ENCODE measurements at regions not wholly inside any gene's neighbourhood (a gene's known extent, or its start where the extent isn't known, plus 50 kb on each side); places are given as distances from the start of the nearest gene placed in this dataset.

DNA sequence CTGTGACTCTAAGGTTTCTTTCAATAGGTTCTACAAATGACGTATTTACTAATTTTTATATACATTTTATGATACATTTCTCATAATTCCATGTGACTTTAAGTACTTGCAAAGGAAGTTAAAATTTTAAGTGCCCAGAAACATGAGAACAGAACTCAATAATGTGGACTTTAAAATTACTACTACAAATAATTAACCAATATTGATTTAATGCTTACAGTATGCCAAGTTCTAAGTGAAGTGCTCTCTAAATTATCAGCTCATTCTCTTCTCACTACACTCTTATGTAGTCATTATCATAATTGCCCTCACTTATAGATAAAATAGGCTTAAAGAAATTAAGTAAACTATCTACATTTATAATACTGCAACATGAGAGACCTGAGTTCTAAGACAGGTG lies 1690.7 kb upstream of the CDH9 start:
- H3K27ac ChIP-seq (ENCODE audit: insufficient read length, low read depth, low read length), result no peak overlapping the region
- H4K5ac ChIP-seq (ENCODE audit: insufficient read length, low read depth, low read length), result no peak overlapping the region
- no peak overlapping the region for H2BK15ac ChIP-seq (ENCODE audit: low read depth, low read length)
- H3K23me2 ChIP-seq (ENCODE audit: insufficient read length, low read depth, low read length, poor library complexity, severe bottlenecking), result no peaks in the 10 kb centered on the region
- Mint-ChIP-seq H3K4me3 (no peak overlapping the region), H3K9me3 (no peaks in the 10 kb centered on the region), H3K4me1 (no peaks in the 10 kb centered on the region; a peak in 1 of 4 replicates), H3K36me3 (ENCODE audit: insufficient read depth in 1 of 3, low read depth in 3 of 3) (no peaks in the 10 kb centered on the region), H3K27ac (no peak overlapping the region), H3K27me3 (ENCODE audit: low read depth) (no peaks in the 10 kb centered on the region)
- no peak overlapping the region for H3K14ac ChIP-seq (ENCODE audit: insufficient read depth, low read length)
- no peaks in the 10 kb centered on the region for H4K20me1 ChIP-seq (ENCODE audit: control insufficient read depth, insufficient read depth, insufficient read length)
- H4K91ac ChIP-seq (ENCODE audit: insufficient read length, low read depth, low read length), result no peak overlapping the region
- H3K79me2 ChIP-seq (ENCODE audit: insufficient read depth, low read length), result no peaks in the 10 kb centered on the region
- no peak overlapping the region for H2AK5ac ChIP-seq (ENCODE audit: insufficient read length, low read length)
- no peaks in the 10 kb centered on the region for H3K27me3 ChIP-seq (ENCODE audit: insufficient read depth, low read length)
- H3K56ac ChIP-seq (ENCODE audit: insufficient read length, low read depth, low read length), result no peak overlapping the region
- no peaks in the 10 kb centered on the region for H3K9me3 ChIP-seq (ENCODE audit: control insufficient read depth, low read depth, low read length)
- no peaks in the 10 kb centered on the region for H3K4me1 ChIP-seq (ENCODE audit: insufficient read depth, low read length)
- WGBS (ENCODE audit: extremely low coverage, insufficient read length, low lambda C conversion rate), result no CpG with 5 or more reads among the region's 1 CpG
- H4K8ac ChIP-seq (replicated peaks; ENCODE audit: insufficient read length, low read depth, low read length), result no peak overlapping the region
- no peak overlapping the region for H2BK20ac ChIP-seq (ENCODE audit: low read depth, low read length, poor library complexity, severe bottlenecking)
- no peak overlapping the region for H3K4ac ChIP-seq (ENCODE audit: low read depth, low read length)
- no peak overlapping the region for H3T11ph ChIP-seq (ENCODE audit: low read length)
- no peak overlapping the region for H2BK120ac ChIP-seq (ENCODE audit: low read depth, low read length, poor library complexity, severe bottlenecking)
- no peak for DNase-seq
- H2BK12ac ChIP-seq (ENCODE audit: insufficient read length, low read depth, low read length), result no peak overlapping the region
- no peak for TF ChIP-seq CTCF (conservative IDR thresholded peaks at IDR 0.05)
- H3K4me2 ChIP-seq (ENCODE audit: insufficient read depth, insufficient read length, low read length), result no peak overlapping the region
- H3K79me1 ChIP-seq (ENCODE audit: insufficient read depth, low read depth, low read length, poor library complexity, severe bottlenecking), result no peaks in the 10 kb centered on the region
- H2AFZ ChIP-seq (ENCODE audit: low read length), result no peak overlapping the region
- H2BK5ac ChIP-seq (ENCODE audit: insufficient read length, low read length), result no peak overlapping the region
- no peak overlapping the region for H3K23ac ChIP-seq (ENCODE audit: insufficient read length, low read depth, low read length)
- H3K18ac ChIP-seq (ENCODE audit: insufficient read length, low read depth, low read length), result no peak overlapping the region
- H3K9ac ChIP-seq (ENCODE audit: extremely low read depth, insufficient read length, low read length), result no peak overlapping the region

All from H9 (cell line).